GM19397 (cell line): ENCODE measurements at regions not wholly inside any gene's neighbourhood (a gene's known extent, or its start where the extent isn't known, plus 50 kb on each side); places are given as distances from the start of the nearest gene placed in this dataset.

Source experiments
- ATAC-seq: cut with Tn5 transposase; IDR thresholded peaks from one replicate; pipeline ENCODE4 v1.9.1; 2021; ENCODE audit warnings: mild to moderate bottlenecking, moderate library complexity; ENCODE audit not compliant: unreplicated experiment

DNA sequence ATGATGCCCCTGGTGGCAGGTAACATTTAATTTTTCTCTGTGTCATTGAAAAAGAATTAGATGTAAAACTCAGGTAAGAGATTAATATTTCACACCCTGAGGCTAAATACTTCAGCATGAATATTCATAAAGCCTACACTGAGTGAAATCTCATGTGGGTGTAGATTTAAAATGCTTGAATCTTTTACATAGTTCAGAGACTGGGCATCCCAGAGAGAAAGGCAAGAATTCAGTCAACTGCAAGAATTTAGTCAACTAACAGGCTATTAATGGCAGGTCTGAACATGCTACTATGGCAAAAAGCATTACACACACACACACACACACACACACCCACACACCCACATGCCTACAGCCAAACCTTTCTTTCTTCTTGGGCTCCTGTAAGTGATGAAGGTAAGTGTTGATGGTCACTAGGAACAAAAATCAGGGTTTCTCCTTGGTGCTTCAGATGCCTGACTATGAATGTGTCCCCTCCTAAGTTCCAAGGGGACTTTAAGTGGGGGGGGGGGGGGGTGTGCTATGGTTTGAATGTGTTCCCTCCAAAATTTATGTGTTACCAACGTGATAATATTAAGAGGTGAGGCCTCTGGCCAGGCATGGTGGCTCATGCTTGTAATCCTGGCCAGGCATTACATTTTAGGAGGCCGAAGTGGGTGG lies 63.7 kb upstream of the PSMD7 start:
- no peak for ATAC-seq

DNA sequence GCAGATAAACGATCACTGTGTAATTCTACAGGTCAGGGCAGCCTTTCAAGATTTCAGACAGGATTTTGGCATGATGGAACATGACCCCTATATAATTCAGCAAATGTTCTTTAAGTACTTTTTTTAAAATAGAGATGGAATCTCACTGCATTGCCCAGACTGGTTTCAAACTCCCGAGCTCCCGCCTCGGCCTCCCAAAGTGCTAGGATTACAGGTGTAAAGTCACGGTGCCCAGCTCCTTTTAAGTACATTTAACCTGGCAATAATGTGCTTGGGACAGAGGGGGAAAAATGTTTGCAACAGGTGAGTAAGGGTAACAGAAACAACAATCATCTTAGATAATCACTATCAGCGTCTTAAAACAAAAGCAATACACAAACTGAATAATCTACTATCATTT lies 66.5 kb upstream of the PSMD7 start:
- ATAC-seq = no peak

DNA sequence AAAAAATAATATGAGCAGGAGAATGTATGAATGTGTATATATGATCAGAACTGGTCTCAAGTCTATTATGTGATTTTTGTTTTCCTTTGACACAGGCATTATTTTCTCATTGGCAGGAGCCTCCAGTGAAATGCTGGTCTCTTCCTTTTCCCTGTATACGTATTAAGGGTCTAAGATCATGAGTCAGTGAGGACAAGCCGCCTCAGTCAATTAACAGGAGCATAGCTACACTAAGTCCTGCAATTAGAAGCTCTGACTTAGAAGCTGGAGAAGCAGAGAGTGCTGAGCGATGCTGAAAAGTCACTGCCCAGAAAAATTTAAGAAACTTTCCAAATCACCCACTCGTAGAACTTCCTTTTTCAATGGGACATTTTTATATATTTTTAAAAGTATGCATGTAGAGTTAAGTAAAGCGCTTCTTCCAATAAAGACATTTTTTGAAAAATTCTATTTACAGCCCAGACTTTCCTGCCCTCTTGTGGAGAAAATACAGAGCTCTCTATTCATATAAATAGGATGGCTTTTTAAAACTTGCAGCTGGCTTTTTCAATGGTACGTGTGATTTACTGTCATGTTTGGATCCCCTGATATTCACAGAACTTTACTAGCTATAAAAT lies 70.2 kb upstream of the PSMD7 start:
- ATAC-seq = no peak

GRCh38 chr16:74224828-74225612 lies 71.6 kb upstream of the PSMD7 start:
- ATAC-seq = no peak

GRCh38 chr16:74221828-74222227 lies 74.8 kb upstream of the PSMD7 start:
- no peak for ATAC-seq

- no peak for ATAC-seq
Measured at GRCh38 chr16:74219706-74220105, 76.9 kb upstream of the PSMD7 start.

- ATAC-seq = no peak
Measured at GRCh38 chr16:74218871-74219270, 77.7 kb upstream of the PSMD7 start.

DNA sequence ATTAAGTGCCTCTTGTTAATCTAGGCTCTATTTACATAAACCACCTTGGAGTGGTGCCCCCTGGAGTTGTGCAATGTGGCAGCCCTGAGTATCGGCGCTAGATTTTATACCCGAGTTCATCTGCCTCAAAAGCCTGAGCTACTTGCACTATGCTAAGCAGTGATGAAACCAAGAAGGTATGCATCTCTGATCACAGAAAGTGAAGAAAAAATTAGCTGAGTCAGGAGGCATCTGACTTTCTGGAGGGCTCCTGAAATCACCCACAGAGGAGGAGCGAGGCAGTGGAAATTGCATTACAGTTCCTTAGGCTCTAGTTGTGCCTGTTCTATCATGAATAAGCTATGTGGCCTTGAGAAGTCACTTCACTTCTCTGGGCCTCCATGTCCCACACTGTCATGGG lies 80.3 kb upstream of the PSMD7 start:
- ATAC-seq = no peak

DNA sequence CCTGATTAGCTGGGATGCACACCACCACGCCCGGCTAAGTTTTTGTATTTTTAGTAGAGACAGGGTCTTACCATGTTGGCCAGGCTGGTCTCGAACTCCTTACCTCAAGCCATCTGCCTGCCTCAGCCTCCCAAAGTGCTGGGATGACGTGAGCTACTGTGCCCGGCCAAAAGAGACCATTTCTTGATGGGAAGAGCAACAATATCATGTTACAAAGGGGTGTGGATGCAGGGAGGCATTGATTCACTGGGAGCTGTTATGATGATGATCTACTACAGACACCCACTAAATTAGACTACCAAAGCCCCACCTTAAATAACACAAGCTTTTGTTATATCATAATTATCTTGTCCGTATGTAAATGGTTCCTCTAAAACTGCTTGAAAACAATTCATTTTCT lies 81.4 kb upstream of the PSMD7 start:
- no peak for ATAC-seq

DNA sequence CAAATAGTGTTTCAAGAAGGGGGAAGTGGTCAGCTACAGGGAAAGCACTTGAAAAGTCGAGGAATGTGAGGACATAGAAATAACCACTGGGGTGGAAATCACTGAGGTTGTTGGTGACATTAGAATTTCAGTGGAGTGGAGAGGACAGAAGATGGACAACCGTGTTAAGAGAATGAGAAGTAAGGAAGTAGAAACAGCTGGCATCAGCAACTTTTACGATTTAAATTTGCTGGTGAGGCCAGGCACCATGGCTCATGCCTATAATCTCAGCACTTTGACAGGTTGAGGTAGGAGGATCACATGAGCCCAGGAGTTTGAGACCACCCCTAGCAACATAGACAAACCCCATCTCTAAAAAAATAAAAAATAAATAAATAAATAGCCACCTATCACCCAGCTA lies 83.2 kb upstream of the PSMD7 start:
- ATAC-seq = no peak

DNA sequence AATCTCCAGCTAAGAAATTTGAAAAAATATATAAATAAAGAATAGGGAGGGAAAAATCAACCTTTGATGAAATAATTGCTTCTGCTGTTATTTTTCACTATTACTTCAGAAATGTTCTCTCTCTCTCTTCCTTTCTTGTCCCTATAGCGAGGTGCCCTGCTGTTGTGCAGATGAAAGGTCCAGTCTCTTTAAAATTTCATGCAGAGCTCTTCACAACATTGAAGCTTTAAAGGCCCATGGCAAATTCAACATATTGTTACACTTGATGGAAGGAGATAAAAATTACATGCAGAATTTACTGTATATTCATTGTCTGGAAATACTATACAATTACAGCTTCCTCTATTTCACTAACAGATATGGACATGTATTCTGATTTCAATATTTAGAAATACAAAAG lies 86.4 kb upstream of the PSMD7 start:
- ATAC-seq = no peak

GRCh38 chr16:74202009-74202408 lies 94.6 kb upstream of the PSMD7 start:
- no peak for ATAC-seq

DNA sequence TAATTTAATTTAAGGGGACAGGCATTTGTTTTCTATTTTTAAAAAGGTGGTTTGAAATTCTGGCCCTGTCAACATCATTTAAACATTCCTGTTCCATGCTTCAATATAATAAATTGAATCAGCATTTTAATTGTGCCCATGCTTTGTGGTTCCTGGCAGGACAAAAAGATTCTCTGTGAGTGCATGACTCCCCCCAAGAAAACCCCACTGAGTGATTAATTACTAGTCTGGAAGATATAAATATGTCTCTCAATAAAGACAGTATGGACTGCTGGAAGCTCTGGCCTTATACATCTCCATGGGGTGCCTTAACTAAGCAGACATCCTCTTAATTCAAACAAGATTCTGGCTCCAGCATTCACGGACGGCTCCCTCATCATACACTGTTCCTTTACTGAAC lies 95.0 kb upstream of the PSMD7 start:
- no peak for ATAC-seq

GRCh38 chr16:74200921-74201320 lies 95.7 kb upstream of the PSMD7 start:
- ATAC-seq = no peak

GRCh38 chr16:74199842-74200124 lies 96.8 kb upstream of the PSMD7 start:
- ATAC-seq = no peak

DNA sequence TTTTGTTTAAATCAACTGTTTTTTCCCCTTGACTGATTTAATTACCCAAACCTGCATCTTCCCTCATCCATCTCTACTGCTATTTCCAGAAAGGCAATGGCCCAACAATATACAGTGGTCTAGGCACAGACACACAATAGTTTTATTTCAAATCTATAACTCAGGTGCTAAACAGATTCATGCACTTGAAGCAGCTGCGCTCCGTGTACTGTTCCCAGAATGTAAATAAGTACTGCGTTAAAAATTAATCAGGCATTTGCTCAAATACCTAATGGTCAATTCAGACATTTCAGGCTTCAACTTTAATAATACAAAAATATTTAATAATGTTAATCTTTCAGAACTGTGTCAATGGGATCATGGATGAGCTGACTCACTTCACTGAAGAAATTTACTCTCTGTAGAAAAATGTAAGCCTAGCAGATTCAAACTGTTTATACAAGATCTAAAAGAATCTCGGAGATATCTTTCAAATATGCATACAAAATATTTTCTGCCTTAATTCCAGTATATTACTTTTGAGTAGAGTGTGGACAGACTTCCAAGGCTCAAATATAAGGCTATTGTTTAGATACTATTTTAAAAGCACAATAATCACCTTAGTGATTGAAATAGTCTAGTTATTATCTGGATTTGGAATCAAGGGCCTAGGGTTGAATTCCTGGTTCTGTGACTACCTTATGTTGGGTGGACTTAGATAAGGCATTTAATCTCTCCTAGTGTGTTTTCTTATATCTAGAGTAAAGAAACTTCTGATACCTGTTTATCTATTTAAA lies 97.4 kb upstream of the PSMD7 start:
- no peak for ATAC-seq

GRCh38 chr16:74192281-74192797 lies 104.3 kb upstream of the PSMD7 start:
- ATAC-seq = no peak

GRCh38 chr16:74190292-74190691 lies 106.3 kb upstream of the PSMD7 start:
- no peak for ATAC-seq

DNA sequence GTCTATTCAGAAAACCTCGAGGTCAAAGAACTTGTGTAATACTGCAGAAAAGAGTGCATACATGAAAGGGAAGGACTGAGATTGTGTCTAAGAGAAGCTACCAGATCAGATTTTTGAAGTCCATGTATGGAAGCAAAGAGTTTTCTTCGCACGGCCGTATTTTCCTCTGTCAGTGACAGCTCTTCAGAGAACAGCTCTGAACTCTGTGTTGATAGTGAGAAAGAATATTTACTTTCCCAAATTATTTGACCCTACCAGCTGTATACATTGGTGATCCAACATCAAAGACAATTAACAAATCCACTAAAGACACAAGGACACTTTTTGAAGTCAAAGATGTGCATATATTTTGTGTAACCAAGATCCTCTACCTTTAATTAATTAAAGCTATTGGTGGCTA lies 107.8 kb upstream of the PSMD7 start:
- no peak for ATAC-seq

GRCh38 chr16:74186561-74186971 lies 110.0 kb upstream of the PSMD7 start:
- ATAC-seq = no peak

DNA sequence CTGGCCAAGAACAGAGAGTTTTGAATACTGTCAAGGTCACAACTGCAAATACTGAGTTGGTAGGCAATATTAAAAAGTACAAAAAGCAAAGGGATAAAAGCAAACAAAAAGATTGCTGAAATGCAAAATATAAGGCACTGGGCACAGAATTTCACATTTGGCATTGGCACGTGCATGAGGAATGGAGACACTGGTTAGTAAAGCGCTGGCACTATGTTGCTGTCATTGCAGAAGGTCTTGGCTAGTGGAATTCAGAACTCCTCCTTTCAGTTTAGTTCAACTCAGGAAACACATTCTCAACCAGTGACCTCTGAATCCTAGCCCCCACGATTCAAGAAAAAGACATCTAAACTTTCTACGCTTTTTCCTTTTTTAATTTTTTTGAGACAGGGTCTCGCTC lies 111.8 kb upstream of the PSMD7 start:
- no peak for ATAC-seq
